ENCODE measurements at regions not wholly inside any gene's neighbourhood (a gene's known extent, or its start where the extent isn't known, plus 50 kb on each side); places are given as distances from the start of the nearest gene placed in this dataset.

DNA sequence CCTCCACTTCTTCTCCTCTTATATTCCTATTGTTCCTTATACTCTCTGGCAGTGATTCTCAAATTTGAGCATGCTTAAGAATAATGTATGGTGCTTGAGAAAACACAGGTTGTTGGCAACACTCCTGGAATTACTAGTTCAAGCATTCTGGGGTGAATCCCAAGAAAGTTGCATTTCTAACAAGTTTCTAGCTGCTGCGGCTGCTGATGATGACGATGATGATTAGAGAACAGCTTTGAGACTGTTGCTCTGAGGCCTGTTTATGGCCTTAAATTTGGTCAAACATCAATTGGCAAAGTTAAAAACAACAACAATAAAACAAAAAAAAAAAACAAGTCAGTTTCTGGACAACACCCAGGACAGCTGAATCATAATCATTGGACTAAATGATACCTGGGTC lies 961.9 kb downstream of the CDH11 start:
- Histone ChIP-seq H3K27me3 (no peaks in the 10 kb centered on the region), H3K36me3 (no peaks in the 10 kb centered on the region), H3K27ac (no peak overlapping the region), H3K4me1 (no peaks in the 10 kb centered on the region), H3K4me3 (no peak overlapping the region), H3K9me3 (no peaks in the 10 kb centered on the region)
- DNase-seq, result no peak
- no peak for TF ChIP-seq POLR2A (IDR thresholded peaks at IDR 0.05)
- no peak for TF ChIP-seq CTCF (IDR thresholded peaks at IDR 0.05)

- no peaks in the 10 kb centered on the region for H3K27me3 ChIP-seq
- H3K4me3 ChIP-seq, result no peak overlapping the region
- H3K36me3 ChIP-seq, result no peaks in the 10 kb centered on the region
- no peaks in the 10 kb centered on the region for H3K9me3 ChIP-seq
- DNase-seq, result no peak
- no peak overlapping the region for H3K27ac ChIP-seq
- H3K4me1 ChIP-seq, result no peaks in the 10 kb centered on the region
- TF ChIP-seq CTCF (IDR thresholded peaks at IDR 0.05), result no peak
- no peak for TF ChIP-seq POLR2A (IDR thresholded peaks at IDR 0.05)
Measured at GRCh38 chr16:64158941-64159588, 962.8 kb downstream of the CDH11 start.

DNA sequence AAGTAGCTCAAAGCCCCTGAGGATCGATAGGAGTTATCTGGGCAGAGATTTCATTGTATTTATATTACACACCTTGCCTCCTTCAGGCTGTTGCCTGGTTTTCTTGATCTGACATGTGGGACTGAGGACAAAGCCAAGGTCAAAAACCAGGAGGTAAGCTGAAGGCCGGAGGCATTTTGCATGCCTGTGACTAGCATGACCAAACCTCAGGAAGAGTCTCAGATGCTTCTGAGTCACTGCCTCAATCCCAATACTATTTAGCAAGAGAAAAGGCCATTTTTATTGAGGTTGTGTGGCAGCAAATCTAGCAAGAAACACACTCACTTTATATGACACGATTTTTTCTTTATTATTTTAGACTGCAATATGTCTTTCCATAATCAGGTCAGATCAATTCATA lies 968.1 kb downstream of the CDH11 start:
- Histone ChIP-seq H3K4me1 (no peaks in the 10 kb centered on the region), H3K4me3 (no peak overlapping the region), H3K9me3 (no peaks in the 10 kb centered on the region), H3K36me3 (no peaks in the 10 kb centered on the region), H3K27me3 (no peaks in the 10 kb centered on the region), H3K27ac (no peak overlapping the region)
- DNase-seq, result no peak
- TF ChIP-seq POLR2A (IDR thresholded peaks at IDR 0.05) (no peak), CTCF (IDR thresholded peaks at IDR 0.05) (no peak)

- no peaks in the 10 kb centered on the region for H3K36me3 ChIP-seq
- H3K4me1 ChIP-seq, result no peaks in the 10 kb centered on the region
- DNase-seq, result no peak
- no peak overlapping the region for H3K4me3 ChIP-seq
- no peaks in the 10 kb centered on the region for H3K9me3 ChIP-seq
- no peak for TF ChIP-seq POLR2A (IDR thresholded peaks at IDR 0.05)
- TF ChIP-seq CTCF (IDR thresholded peaks at IDR 0.05), result no peak
- no peak overlapping the region for H3K27ac ChIP-seq
- no peaks in the 10 kb centered on the region for H3K27me3 ChIP-seq
Measured at GRCh38 chr16:64151990-64152767, 969.7 kb downstream of the CDH11 start.

DNA sequence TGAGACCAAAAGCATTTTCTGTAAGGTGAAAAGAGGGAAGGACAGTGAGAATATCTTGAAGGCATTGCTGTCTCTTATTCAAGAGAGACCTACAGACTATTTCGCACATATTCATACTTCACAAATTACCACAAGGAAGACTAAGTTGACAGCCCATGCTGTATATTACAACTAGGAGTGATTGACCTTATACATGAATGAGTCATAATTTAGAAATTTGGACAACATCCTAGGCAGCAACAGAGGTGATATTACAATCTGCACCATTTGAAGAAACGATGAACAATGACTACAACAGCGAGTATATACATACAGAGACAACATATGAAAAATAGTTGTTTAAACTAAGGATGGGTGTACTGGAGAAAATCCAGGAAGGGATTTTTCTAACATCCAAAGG lies 971.7 kb downstream of the CDH11 start:
- H3K27me3 ChIP-seq, result no peaks in the 10 kb centered on the region
- H3K36me3 ChIP-seq, result no peaks in the 10 kb centered on the region
- H3K9me3 ChIP-seq, result no peaks in the 10 kb centered on the region
- no peak overlapping the region for H3K4me3 ChIP-seq
- no peaks in the 10 kb centered on the region for H3K4me1 ChIP-seq
- H3K27ac ChIP-seq, result no peak overlapping the region
- TF ChIP-seq POLR2A (IDR thresholded peaks at IDR 0.05) (no peak), CTCF (IDR thresholded peaks at IDR 0.05) (no peak)
- DNase-seq, result no peak
